OCI-LY3 (cell line): ENCODE measurements at regions not wholly inside any gene's neighbourhood (a gene's known extent, or its start where the extent isn't known, plus 50 kb on each side); places are given as distances from the start of the nearest gene placed in this dataset.

Source experiments
- EZH2phosphoT487 ChIP-seq: fragments of 200-600 bp; shearing (Covaris generic); IDR thresholded peaks from 2 replicates; pipeline ENCODE4 v1.6.1; 2018; ENCODE audit warnings: antibody characterized with exemption, mixed run types, low read depth
- TF ChIP-seq, protein P1 (sequence below): fragments of 200-600, 300-600 bp; sonication (generic); IDR thresholded peaks from 2 replicates; pipeline ENCODE4 v1.5.1; 2014; ENCODE audit warnings: antibody characterized with exemption, low read length, low read depth

DNA sequence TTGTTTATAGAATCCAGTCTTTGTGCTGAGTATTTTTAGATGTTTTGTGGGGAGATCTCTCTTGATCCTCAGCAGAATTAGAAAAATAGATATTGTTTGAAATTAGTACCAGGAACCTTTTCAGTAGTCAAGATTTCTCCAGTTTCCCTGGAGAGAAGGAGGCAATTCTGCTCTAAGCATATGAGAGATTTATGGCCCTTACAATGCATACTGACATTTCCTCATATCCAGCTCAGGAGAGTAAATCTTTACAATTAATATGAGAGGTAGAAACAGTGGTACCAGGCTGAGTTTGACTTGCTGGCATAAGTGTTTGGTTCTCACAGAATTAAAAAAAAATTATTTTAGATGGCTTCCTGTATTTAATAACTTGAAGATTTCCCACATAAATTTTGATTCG, 239.1 kb upstream of the SGO1 start:
- TF ChIP-seq, protein P1, sequence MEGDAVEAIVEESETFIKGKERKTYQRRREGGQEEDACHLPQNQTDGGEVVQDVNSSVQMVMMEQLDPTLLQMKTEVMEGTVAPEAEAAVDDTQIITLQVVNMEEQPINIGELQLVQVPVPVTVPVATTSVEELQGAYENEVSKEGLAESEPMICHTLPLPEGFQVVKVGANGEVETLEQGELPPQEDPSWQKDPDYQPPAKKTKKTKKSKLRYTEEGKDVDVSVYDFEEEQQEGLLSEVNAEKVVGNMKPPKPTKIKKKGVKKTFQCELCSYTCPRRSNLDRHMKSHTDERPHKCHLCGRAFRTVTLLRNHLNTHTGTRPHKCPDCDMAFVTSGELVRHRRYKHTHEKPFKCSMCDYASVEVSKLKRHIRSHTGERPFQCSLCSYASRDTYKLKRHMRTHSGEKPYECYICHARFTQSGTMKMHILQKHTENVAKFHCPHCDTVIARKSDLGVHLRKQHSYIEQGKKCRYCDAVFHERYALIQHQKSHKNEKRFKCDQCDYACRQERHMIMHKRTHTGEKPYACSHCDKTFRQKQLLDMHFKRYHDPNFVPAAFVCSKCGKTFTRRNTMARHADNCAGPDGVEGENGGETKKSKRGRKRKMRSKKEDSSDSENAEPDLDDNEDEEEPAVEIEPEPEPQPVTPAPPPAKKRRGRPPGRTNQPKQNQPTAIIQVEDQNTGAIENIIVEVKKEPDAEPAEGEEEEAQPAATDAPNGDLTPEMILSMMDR, result no peak
- TF ChIP-seq EZH2phosphoT487, result no peak
